ENCODE measurements at regions not wholly inside any gene's neighbourhood (a gene's known extent, or its start where the extent isn't known, plus 50 kb on each side); places are given as distances from the start of the nearest gene placed in this dataset.

- Histone ChIP-seq H3K36me3 (ENCODE audit: control insufficient read depth, insufficient read depth, low read length) (no peaks in the 10 kb centered on the region), H3K9ac (ENCODE audit: low read depth, low read length) (no peak overlapping the region), H3K4me1 (ENCODE audit: control insufficient read depth, insufficient read depth, low read length) (peaks cover 14% of the 10 kb centered on the region), H3K9me3 (ENCODE audit: control insufficient read depth, insufficient read depth, low read length) (no peaks in the 10 kb centered on the region), H3K4me3 (ENCODE audit: low read depth, low read length) (no peak overlapping the region), H3K27me3 (ENCODE audit: control insufficient read depth, insufficient read depth, low read length) (no peaks in the 10 kb centered on the region), H3K27ac (ENCODE audit: low read depth, low read length) (no peak overlapping the region)
These were observed 145.3 kb downstream of the VEGFA start for GRCh38 chr6:43915208-43915869.

- H3K4me3 ChIP-seq (ENCODE audit: low read depth, low read length): no peak overlapping the region
- no peaks in the 10 kb centered on the region for H3K27me3 ChIP-seq (ENCODE audit: control insufficient read depth, insufficient read depth, low read length)
- no peak overlapping the region for H3K9ac ChIP-seq (ENCODE audit: low read depth, low read length)
- H3K4me1 ChIP-seq (ENCODE audit: control insufficient read depth, insufficient read depth, low read length): peaks cover 16% of the 10 kb centered on the region
- no peaks in the 10 kb centered on the region for H3K9me3 ChIP-seq (ENCODE audit: control insufficient read depth, insufficient read depth, low read length)
- no peaks in the 10 kb centered on the region for H3K36me3 ChIP-seq (ENCODE audit: control insufficient read depth, insufficient read depth, low read length)
- no peak overlapping the region for H3K27ac ChIP-seq (ENCODE audit: low read depth, low read length)
These were observed 144.5 kb downstream of the VEGFA start for GRCh38 chr6:43914272-43915147.

DNA sequence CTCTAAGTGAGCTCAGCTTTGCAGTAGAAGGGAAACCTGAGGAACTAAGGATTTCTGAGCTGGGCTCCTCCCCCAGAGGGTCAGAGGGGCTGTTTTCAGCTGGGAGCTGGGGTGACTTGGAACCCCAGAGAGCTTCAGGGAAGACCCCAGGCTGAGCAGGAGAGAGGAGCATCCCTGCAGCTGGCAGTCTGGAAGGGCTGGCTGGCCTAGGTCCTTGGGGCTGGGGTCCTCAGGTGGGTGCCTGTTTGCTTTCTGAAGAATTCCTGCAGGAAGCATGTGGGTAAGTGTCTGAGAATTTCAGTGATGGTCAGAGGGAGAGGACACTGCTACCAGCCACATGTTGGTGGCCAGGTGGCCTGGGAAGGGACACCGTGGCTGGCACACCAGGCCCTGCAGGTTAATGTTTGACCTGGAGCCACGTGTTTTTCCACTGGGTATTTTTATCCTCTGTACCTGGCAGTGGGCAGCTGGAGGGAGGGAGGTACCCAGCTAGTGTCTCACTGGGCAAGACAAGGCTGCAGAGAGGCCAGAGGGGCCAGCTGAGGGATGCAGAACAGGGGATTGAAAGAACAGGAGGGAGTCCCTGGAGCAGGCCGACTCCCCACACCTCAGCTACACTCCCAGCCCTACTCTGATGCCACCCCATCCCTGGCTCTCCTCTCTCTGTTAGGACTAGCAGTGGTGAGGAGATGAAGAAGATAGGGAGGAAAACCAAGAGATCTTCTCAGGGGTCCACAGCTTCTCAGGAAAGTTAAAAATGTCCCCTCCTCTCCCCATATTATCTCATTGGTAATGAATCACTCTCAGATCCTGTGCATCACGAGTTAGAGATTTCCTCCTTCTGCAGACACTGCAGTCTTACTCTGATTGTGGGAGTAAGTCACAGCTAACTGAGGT, 143.6 kb downstream of the VEGFA start:
- H3K27ac ChIP-seq (ENCODE audit: low read depth, low read length): no peak overlapping the region
- H3K36me3 ChIP-seq (ENCODE audit: control insufficient read depth, insufficient read depth, low read length): no peaks in the 10 kb centered on the region
- H3K4me3 ChIP-seq (ENCODE audit: low read depth, low read length): no peak overlapping the region
- peaks cover 23% of the 10 kb centered on the region for H3K4me1 ChIP-seq (ENCODE audit: control insufficient read depth, insufficient read depth, low read length)
- no peak overlapping the region for H3K9ac ChIP-seq (ENCODE audit: low read depth, low read length)
- no peaks in the 10 kb centered on the region for H3K27me3 ChIP-seq (ENCODE audit: control insufficient read depth, insufficient read depth, low read length)
- no peaks in the 10 kb centered on the region for H3K9me3 ChIP-seq (ENCODE audit: control insufficient read depth, insufficient read depth, low read length)

GRCh38 chr6:43912598-43913371, 142.8 kb downstream of the VEGFA start:
- Histone ChIP-seq H3K27ac (ENCODE audit: low read depth, low read length) (no peak overlapping the region), H3K4me1 (ENCODE audit: control insufficient read depth, insufficient read depth, low read length) (peaks cover 23% of the 10 kb centered on the region), H3K27me3 (ENCODE audit: control insufficient read depth, insufficient read depth, low read length) (no peaks in the 10 kb centered on the region), H3K36me3 (ENCODE audit: control insufficient read depth, insufficient read depth, low read length) (no peaks in the 10 kb centered on the region), H3K9ac (ENCODE audit: low read depth, low read length) (no peak overlapping the region), H3K4me3 (ENCODE audit: low read depth, low read length) (no peak overlapping the region), H3K9me3 (ENCODE audit: control insufficient read depth, insufficient read depth, low read length) (no peaks in the 10 kb centered on the region)

- H3K27ac ChIP-seq (ENCODE audit: low read depth, low read length): peak overlapping the region; percentile 15
- peaks cover 23% of the 10 kb centered on the region for H3K4me1 ChIP-seq (ENCODE audit: control insufficient read depth, insufficient read depth, low read length)
- H3K27me3 ChIP-seq (ENCODE audit: control insufficient read depth, insufficient read depth, low read length): no peaks in the 10 kb centered on the region
- H3K9ac ChIP-seq (ENCODE audit: low read depth, low read length): no peak overlapping the region
- no peaks in the 10 kb centered on the region for H3K9me3 ChIP-seq (ENCODE audit: control insufficient read depth, insufficient read depth, low read length)
- H3K36me3 ChIP-seq (ENCODE audit: control insufficient read depth, insufficient read depth, low read length): no peaks in the 10 kb centered on the region
- no peak overlapping the region for H3K4me3 ChIP-seq (ENCODE audit: low read depth, low read length)
These were observed 142.1 kb downstream of the VEGFA start for GRCh38 chr6:43912116-43912577.

- H3K9me3 ChIP-seq (ENCODE audit: control insufficient read depth, insufficient read depth, low read length): no peaks in the 10 kb centered on the region
- H3K4me3 ChIP-seq (ENCODE audit: low read depth, low read length): no peak overlapping the region
- peak overlapping the region; percentile 15 for H3K27ac ChIP-seq (ENCODE audit: low read depth, low read length)
- H3K9ac ChIP-seq (ENCODE audit: low read depth, low read length): no peak overlapping the region
- H3K27me3 ChIP-seq (ENCODE audit: control insufficient read depth, insufficient read depth, low read length): no peaks in the 10 kb centered on the region
- H3K4me1 ChIP-seq (ENCODE audit: control insufficient read depth, insufficient read depth, low read length): peaks cover 23% of the 10 kb centered on the region
- H3K36me3 ChIP-seq (ENCODE audit: control insufficient read depth, insufficient read depth, low read length): no peaks in the 10 kb centered on the region
These were observed 141.5 kb downstream of the VEGFA start for GRCh38 chr6:43911354-43912115.

DNA sequence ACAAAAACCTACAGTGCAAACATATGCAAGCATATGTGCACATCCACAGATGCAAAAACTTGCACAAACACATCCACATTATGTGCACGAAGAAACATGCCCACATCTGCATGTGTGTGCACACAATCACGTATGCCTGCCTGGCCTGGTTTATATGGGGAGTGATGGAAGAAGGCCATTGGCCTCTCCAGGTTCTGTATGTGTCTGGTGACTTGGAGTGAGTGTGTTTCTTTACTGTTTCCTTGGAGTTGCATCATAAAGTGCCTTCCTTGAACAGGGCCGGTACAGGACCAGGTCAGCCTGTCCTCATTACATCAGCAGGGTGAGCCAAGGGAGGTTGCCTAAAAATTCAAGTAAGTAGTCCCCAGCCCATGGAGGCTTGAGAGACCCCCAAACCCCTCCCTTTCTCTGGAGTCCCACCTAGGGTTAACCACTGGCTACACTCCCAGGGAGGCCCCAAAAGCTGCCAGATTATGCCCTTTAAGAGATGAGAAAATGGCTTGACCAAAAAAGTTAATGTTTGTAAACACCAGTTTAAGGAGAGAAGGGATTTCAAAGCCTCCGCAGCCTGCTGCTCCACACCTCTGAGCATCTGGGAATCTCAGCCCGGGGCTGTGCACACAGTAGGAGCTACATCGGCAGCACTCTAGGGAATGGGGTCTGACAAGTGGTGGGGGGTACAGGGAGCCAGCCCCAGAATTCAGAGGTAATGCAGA, 140.8 kb downstream of the VEGFA start:
- Histone ChIP-seq H3K27me3 (ENCODE audit: control insufficient read depth, insufficient read depth, low read length) (no peaks in the 10 kb centered on the region), H3K27ac (ENCODE audit: low read depth, low read length) (peak overlapping the region; percentile 15), H3K9ac (ENCODE audit: low read depth, low read length) (no peak overlapping the region), H3K4me1 (ENCODE audit: control insufficient read depth, insufficient read depth, low read length) (peaks cover 23% of the 10 kb centered on the region), H3K9me3 (ENCODE audit: control insufficient read depth, insufficient read depth, low read length) (no peaks in the 10 kb centered on the region), H3K4me3 (ENCODE audit: low read depth, low read length) (no peak overlapping the region), H3K36me3 (ENCODE audit: control insufficient read depth, insufficient read depth, low read length) (no peaks in the 10 kb centered on the region)

- Histone ChIP-seq H3K4me1 (ENCODE audit: control insufficient read depth, insufficient read depth, low read length) (peaks cover 23% of the 10 kb centered on the region), H3K4me3 (ENCODE audit: low read depth, low read length) (no peak overlapping the region), H3K36me3 (ENCODE audit: control insufficient read depth, insufficient read depth, low read length) (no peaks in the 10 kb centered on the region), H3K9ac (ENCODE audit: low read depth, low read length) (no peak overlapping the region), H3K27ac (ENCODE audit: low read depth, low read length) (no peak overlapping the region), H3K9me3 (ENCODE audit: control insufficient read depth, insufficient read depth, low read length) (no peaks in the 10 kb centered on the region), H3K27me3 (ENCODE audit: control insufficient read depth, insufficient read depth, low read length) (no peaks in the 10 kb centered on the region)
These were observed 140.2 kb downstream of the VEGFA start for GRCh38 chr6:43910149-43910637.

GRCh38 chr6:43909474-43910148, 139.6 kb downstream of the VEGFA start:
- Histone ChIP-seq H3K4me3 (ENCODE audit: low read depth, low read length) (no peak overlapping the region), H3K27ac (ENCODE audit: low read depth, low read length) (no peak overlapping the region), H3K4me1 (ENCODE audit: control insufficient read depth, insufficient read depth, low read length) (peaks cover 23% of the 10 kb centered on the region), H3K27me3 (ENCODE audit: control insufficient read depth, insufficient read depth, low read length) (no peaks in the 10 kb centered on the region), H3K9me3 (ENCODE audit: control insufficient read depth, insufficient read depth, low read length) (no peaks in the 10 kb centered on the region), H3K36me3 (ENCODE audit: control insufficient read depth, insufficient read depth, low read length) (no peaks in the 10 kb centered on the region), H3K9ac (ENCODE audit: low read depth, low read length) (no peak overlapping the region)

Data from HUES48 (cell line).